Psoas muscle (tissue), 7 donors: ENCODE measurements at regions not wholly inside any gene's neighbourhood (a gene's known extent, or its start where the extent isn't known, plus 50 kb on each side); places are given as distances from the start of the nearest gene placed in this dataset.

Experiments
- ATAC-seq, 4 donors: fragments of 200-7000 bp; cut with Tn5 transposase; one replicate each; pipeline ENCODE4 v1.9.1; 2020; ENCODE audit warnings: moderate library complexity in 3 of 4, mild to moderate bottlenecking in 2 of 4
- DNase-seq, 2 donors: peaks; one replicate each; pipeline ENCODE4 v3.0.0-alpha.2; 2020
- H3K27ac ChIP-seq: fragments of 200-600 bp; one replicate; pipeline ENCODE4 v1.8.0; 2022
- H3K27me3 ChIP-seq, 3 donors: fragments of 200-600 bp in 1 of 3; one replicate each; pipeline versions ENCODE4 v1.6.1 to v1.8.0; 2013 to 2022; ENCODE audit warnings: low read length in 2 of 3, mild to moderate bottlenecking in 2 of 3, moderate library complexity in 1 of 3; ENCODE audit not compliant: insufficient read depth in 3 of 3
- H3K36me3 ChIP-seq, 2 donors: fragments of 200-600 bp in 1 of 2; one replicate each; pipeline versions ENCODE4 v1.6.1 to v1.8.0; 2013 to 2022; ENCODE audit warnings: low read depth in 1 of 2, mild to moderate bottlenecking in 1 of 2, moderate library complexity in 1 of 2; ENCODE audit not compliant: insufficient read depth in 1 of 2
- H3K4me1 ChIP-seq: fragments of 200-600 bp; one replicate; pipeline ENCODE4 v1.8.0; 2022
- H3K4me3 ChIP-seq: fragments of 200-600 bp; one replicate; pipeline ENCODE4 v1.8.0; 2022; ENCODE audit warnings: mild to moderate bottlenecking
- H3K9me3 ChIP-seq: fragments of 200-600 bp; one replicate; pipeline ENCODE4 v1.8.0; 2022
- CTCF ChIP-seq: fragments of 200-600 bp; IDR thresholded peaks from one replicate; pipeline ENCODE4 v1.8.0; 2022; ENCODE audit warnings: antibody characterized with exemption
- WGBS, 3 donors: extraction: QIAGEN DNeasy Blood & Tissue Kit; methylation state at CpG; one replicate each; pipeline versions ENCODE4 v1.1.6 to v1.1.7; 2013; 5-methylcytosine and 5-hydroxymethylcytosine counted together
- intact Hi-C, 2 donors: fragments of 100-400 bp; cut with DNase I; formaldehyde crosslinking; loops; one replicate each; pipeline versions ENCODE4 v1.11.0 to v1.14.2; 2022
- donor health status: healthy with polysubstance abuse.
- donor health status: DM: no; HTN: no; CAD: no; lungs with moderate emphysema.
- donor health status: Bipolar disorder and iron deficiency.
- donor health status: healthy.
- donor health status: DM: yes; HTN: yes; CAD: no.
- donor health status: DM: no; HTN: no; CAD: no.
- donor health status: DM: yes; HTN: yes; CAD: no.

GRCh38 chr2:15750822-15751329 is 159.2 kb downstream of the DDX1 start:
- 84 to 91% (median 85%) methylated on average over 3 of the region's 3 CpGs for whole genome bisulfite sequencing, 3 donors
- no peak for ATAC-seq
- Histone ChIP-seq H3K36me3 (no peaks in the 10 kb centered on the region), H3K9me3 (no peaks in the 10 kb centered on the region), H3K27me3 (no peaks in the 10 kb centered on the region), H3K4me3 (no peak overlapping the region), H3K27ac (no peak overlapping the region), H3K4me1 (peaks cover 6% of the 10 kb centered on the region)
- intact Hi-C loops, result no loop called here
- DNase-seq, result no peak
- no peak for TF ChIP-seq CTCF

GRCh38 chr2:15751477-15751876 is 159.8 kb downstream of the DDX1 start:
- H3K4me1 ChIP-seq, result peaks cover 6% of the 10 kb centered on the region
- intact Hi-C loops, result no loop called here
- H3K4me3 ChIP-seq, result no peak overlapping the region
- no peaks in the 10 kb centered on the region for H3K27me3 ChIP-seq
- no peaks in the 10 kb centered on the region for H3K36me3 ChIP-seq
- no peak for TF ChIP-seq CTCF
- no peaks in the 10 kb centered on the region for H3K9me3 ChIP-seq
- WGBS, 3 donors, result 89 to 98% (median 94%) methylated on average over 2 of the region's 2 CpGs
- ATAC-seq (no peak), DNase-seq (no peak)
- H3K27ac ChIP-seq, result no peak overlapping the region

GRCh38 chr2:15752552-15753232 is 161.0 kb downstream of the DDX1 start:
- Histone ChIP-seq H3K4me1 (peaks cover 6% of the 10 kb centered on the region), H3K27me3 (no peaks in the 10 kb centered on the region), H3K36me3 (no peaks in the 10 kb centered on the region), H3K9me3 (no peaks in the 10 kb centered on the region), H3K27ac (no peak overlapping the region), H3K4me3 (no peak overlapping the region)
- DNase-seq, result no peak
- intact Hi-C loops, result no loop called here
- 88 to 95% (median 94%) methylated on average over 2 of the region's 2 CpGs for WGBS, 3 donors
- TF ChIP-seq CTCF, result no peak
- no peak for ATAC-seq

- Histone ChIP-seq H3K27ac (no peak overlapping the region), H3K4me1 (peaks cover 6% of the 10 kb centered on the region), H3K4me3 (no peak overlapping the region), H3K36me3 (no peaks in the 10 kb centered on the region), H3K9me3 (no peaks in the 10 kb centered on the region), H3K27me3 (no peaks in the 10 kb centered on the region)
- no peak for TF ChIP-seq CTCF
- 74 to 85% (median 84%) methylated on average over 7 of the region's 7 CpGs for WGBS, 3 donors
- no peak for ATAC-seq
- intact Hi-C loops, result no loop called here
- no peak for DNase-seq
Observed at GRCh38 chr2:15753233-15753798, 161.6 kb downstream of the DDX1 start.
